HG02571 (cell line): ENCODE measurements at regions not wholly inside any gene's neighbourhood (a gene's known extent, or its start where the extent isn't known, plus 50 kb on each side); places are given as distances from the start of the nearest gene placed in this dataset.
"Not testable (repeated sequence)": the region's sequence is repeated elsewhere in the genome, so short reads cannot be mapped to it uniquely, and the experiment has no call there.

Experiments
- ATAC-seq: cut with Tn5 transposase; IDR thresholded peaks from one replicate; pipeline ENCODE4 v1.9.1; 2021; ENCODE audit warnings: mild to moderate bottlenecking, moderate library complexity; ENCODE audit not compliant: unreplicated experiment

DNA sequence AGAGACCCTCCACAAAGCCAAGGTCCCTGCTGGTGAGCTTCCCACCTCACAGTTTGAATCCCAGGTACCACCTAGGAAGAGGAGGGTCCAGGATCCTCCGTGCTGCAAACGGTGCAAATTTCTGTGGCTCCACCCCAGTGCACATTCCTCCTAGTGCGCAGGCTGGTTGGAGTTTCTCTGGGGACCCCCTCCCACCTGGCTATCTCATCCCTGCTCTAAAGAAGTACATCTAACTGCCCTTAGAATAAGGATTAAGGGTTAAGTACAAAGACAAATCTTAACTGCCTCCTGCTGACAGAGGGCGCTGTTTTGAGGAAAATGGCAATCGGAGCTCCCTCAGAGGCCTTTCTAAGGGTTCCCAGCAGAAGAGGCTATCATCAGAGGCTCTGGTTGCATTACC lies 109.6 kb upstream of the FSIP2 start:
- ATAC-seq = no peak

DNA sequence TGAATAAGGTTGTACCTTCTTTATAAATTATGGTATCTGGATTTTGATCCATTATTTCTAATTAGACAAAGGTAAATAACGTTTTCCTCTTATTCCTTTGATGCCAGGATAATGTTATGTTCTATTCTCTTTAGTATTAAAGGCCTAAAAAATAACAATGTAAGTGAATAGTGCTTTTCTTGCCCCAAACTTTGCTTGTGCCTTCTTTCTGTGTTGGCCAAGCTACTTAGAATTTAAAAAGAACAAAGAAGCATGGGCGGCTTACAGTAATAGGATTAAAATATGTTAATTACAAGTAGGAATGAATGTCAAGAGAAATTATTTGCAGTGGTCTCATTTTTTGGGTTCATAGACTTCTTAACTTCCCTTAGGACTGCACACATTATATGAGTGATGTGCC lies 105.0 kb upstream of the FSIP2 start:
- ATAC-seq = no peak

- ATAC-seq = no peak
These were observed 99.8 kb upstream of the FSIP2 start for GRCh38 chr2:185638771-185639170.

GRCh38 chr2:185640588-185640987 lies 98.0 kb upstream of the FSIP2 start:
- no peak for ATAC-seq

DNA sequence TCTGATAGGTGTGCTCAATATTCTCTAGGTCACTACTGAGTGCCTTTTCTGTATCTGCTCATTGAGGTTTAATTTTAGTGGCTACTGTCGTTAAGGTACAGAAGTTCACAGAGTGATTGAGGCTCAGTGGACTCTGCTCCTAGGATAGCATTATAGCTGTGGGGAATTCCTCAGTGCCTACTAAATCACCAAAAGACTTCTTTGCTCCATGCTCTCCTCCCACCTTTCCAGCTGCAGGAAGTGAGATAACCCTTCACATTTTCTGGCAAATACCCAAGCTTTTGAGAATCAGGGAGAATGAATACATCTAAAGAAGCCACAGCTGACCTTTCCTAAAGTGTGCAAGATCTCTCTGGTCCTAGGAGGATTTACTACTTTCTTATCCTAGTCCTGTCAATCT lies 95.2 kb upstream of the FSIP2 start:
- no peak for ATAC-seq

DNA sequence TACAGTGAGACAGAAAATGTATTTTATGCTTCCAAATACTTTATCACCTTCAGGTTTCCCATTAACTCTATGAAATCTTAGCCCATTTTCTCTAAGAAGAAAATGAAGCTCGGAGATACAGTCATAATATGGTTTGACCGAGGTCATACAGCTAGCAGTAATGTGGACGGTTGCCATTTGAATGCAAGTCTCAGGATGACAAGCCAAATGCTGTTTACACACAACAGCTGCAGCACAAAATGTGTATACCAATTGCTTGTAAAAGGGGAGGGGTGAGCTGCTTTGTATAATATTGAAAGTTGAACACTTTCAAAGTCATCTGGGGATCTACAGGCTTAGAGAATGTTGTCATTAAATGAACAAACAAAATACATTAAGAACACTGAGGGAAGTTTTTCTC lies 93.8 kb upstream of the FSIP2 start:
- no peak for ATAC-seq

GRCh38 chr2:185645529-185645928 lies 93.1 kb upstream of the FSIP2 start:
- ATAC-seq = no peak

DNA sequence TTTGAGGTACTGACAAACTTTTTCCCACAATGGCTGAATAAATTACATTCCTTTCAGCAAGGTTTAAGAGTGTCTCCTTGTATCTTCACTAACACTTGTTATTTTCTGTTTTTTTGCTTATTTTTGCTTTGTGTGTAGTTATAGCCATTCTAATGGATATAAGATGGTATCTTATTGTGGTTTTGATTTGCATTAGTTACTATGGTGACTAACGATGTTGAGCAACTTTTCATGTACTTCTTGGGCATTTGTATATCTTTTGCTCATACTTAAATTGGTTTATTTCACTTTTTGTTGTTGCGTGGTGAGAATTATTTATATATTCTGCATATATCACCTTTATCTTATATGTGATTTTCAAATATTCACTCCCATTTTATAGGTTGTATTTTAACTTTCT lies 79.9 kb upstream of the FSIP2 start:
- ATAC-seq = no peak

DNA sequence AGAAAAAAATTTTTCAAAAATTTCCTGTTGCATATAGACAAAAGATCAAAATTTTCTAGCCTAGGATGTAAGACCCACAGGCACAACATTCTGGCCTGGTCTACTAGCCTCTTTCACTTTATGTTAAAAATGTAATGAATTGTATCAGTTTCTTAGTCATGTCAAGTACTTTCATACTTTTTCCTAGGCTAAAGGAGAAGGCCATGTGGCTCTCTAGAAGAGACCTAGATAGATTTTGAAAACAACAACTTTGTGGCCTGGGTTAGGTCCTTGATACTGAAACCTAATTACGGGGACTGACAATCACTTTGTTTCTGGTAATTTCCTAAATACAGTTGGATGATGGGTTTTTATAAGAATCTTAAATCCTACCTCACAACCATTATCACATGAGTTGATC lies 74.8 kb upstream of the FSIP2 start:
- ATAC-seq = no peak

DNA sequence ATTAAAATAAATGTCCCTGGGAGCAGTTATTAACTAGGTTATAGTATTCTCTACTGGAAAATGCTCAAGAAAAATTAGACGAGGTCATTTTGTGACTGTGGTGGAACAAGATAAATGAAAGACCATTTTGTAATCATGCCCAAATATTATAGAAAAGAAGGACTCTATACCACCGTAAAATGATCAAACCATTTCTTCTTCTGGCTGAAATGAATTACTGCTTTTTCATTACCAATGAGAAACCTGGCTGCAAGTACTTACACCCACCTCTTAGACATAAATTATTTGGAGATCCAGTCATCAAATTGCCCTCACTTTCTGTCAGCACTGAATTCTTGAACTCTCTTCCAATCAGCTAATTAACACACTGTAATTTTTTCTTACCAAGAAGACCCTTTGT lies 74.2 kb upstream of the FSIP2 start:
- no peak for ATAC-seq

GRCh38 chr2:185665251-185665814 lies 73.3 kb upstream of the FSIP2 start:
- no peak for ATAC-seq

DNA sequence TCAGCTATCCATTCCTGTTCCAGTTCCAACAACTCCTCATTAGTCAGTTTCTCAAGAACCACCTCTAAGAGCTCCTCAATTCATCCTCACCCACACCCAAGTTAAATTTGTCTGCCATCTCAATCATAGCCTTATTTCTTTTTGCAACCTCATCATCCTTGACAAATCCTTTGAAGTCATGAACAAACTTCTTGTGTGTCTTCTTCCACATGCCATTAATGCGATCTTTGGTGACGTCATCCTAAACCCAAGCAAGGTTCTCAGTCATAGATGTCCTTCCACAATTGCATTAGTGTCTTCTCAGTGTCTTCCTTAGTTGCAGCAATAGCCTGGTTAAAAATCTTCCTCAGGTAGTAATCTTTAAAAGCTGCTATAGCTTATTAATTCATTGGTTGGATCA lies 71.2 kb upstream of the FSIP2 start:
- no peak for ATAC-seq

DNA sequence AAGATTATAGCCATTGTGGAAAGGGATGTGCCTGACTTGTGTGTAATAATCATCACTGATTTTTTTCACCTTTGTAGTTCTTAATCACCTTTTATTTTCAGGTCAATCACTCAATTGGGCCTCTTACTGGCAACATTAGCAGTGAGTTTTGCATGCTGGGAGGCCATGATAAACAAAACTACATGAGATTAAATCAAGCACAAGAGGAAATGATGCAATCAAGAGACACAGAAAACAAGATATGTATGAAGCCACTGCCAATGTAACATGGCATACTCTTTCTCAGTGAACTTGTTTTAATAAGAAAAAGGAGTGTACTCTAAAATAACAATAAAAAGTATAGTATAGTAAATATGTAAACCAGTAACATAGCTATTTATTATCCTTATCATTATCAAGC lies 69.9 kb upstream of the FSIP2 start:
- ATAC-seq = no peak

GRCh38 chr2:185674232-185674631 lies 64.4 kb upstream of the FSIP2 start:
- ATAC-seq = no peak

- no peak for ATAC-seq
These were observed 62.3 kb upstream of the FSIP2 start for GRCh38 chr2:185676316-185676715.

GRCh38 chr2:185687001-185687400 lies 51.6 kb upstream of the FSIP2 start:
- not testable (repeated sequence) for ATAC-seq

GRCh38 chr2:185687967-185688366 lies 50.6 kb upstream of the FSIP2 start:
- ATAC-seq = no peak
